ENCODE measurements at regions not wholly inside any gene's neighbourhood (a gene's known extent, or its start where the extent isn't known, plus 50 kb on each side); places are given as distances from the start of the nearest gene placed in this dataset.

DNA sequence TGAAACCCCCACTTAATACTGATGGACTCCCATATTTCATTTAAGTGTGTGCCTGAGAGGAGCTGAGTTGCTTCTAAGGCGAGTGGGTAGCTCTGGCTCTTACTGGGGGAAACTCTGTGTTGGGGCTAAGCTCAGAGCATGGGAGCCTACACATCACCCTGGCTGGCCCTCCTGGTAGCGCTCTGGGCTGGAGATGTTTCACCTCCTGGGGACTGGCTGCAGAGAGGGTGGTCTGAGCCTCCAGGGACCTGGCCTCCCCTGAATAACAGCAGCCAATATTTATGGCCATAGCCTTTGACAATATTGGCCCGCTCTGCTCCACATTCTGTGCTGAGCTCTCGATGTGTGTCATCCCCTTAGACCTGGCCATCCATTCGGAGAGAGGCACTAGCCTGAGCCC lies 316.5 kb downstream of the ZNF536 start:
- TF ChIP-seq POLR2A (IDR thresholded peaks at IDR 0.05): no peak
- TF ChIP-seq, protein P1, sequence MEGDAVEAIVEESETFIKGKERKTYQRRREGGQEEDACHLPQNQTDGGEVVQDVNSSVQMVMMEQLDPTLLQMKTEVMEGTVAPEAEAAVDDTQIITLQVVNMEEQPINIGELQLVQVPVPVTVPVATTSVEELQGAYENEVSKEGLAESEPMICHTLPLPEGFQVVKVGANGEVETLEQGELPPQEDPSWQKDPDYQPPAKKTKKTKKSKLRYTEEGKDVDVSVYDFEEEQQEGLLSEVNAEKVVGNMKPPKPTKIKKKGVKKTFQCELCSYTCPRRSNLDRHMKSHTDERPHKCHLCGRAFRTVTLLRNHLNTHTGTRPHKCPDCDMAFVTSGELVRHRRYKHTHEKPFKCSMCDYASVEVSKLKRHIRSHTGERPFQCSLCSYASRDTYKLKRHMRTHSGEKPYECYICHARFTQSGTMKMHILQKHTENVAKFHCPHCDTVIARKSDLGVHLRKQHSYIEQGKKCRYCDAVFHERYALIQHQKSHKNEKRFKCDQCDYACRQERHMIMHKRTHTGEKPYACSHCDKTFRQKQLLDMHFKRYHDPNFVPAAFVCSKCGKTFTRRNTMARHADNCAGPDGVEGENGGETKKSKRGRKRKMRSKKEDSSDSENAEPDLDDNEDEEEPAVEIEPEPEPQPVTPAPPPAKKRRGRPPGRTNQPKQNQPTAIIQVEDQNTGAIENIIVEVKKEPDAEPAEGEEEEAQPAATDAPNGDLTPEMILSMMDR (IDR thresholded peaks at IDR 0.05): no peak

Measured in adrenal gland (tissue), 5 donors.